Smooth muscle cell (in vitro differentiated cells): ENCODE measurements at regions not wholly inside any gene's neighbourhood (a gene's known extent, or its start where the extent isn't known, plus 50 kb on each side); places are given as distances from the start of the nearest gene placed in this dataset.

Experiments used
- DNase-seq: peaks from one replicate; lab custom pipeline; 2025; ENCODE audit not compliant: unreplicated experiment; lab: John Stamatoyannopoulos, UW
- H2AFZ ChIP-seq: fragments of 200-600 bp; sonication (generic); 2 replicates; pipeline ENCODE4 v1.6.0; 2016; ENCODE audit warnings: antibody characterized with exemption, low read depth, mild to moderate bottlenecking
- H3F3A ChIP-seq: fragments of 200-600 bp; sonication (generic); 2 replicates; pipeline ENCODE4 v1.6.0; 2017; ENCODE audit warnings: antibody characterized with exemption, low read depth
- H3K27ac ChIP-seq: fragments of 200-600 bp; sonication (generic); 2 replicates; pipeline ENCODE4 v1.5.1; 2016; ENCODE audit warnings: low read depth, mild to moderate bottlenecking
- H3K27me3 ChIP-seq: fragments of 200-600 bp; sonication (generic); 2 replicates; pipeline ENCODE4 v1.6.1; 2016; ENCODE audit warnings: low read depth, mild to moderate bottlenecking
- H3K36me3 ChIP-seq: fragments of 200-600 bp; sonication (generic); 2 replicates; pipeline ENCODE4 v1.5.1; 2016; ENCODE audit warnings: low read depth
- H3K4me1 ChIP-seq: fragments of 200-600 bp; sonication (generic); 2 replicates; pipeline ENCODE4 v1.5.1; 2016; ENCODE audit warnings: low read depth
- H3K4me2 ChIP-seq: fragments of 200-600 bp; sonication (generic); 2 replicates; pipeline ENCODE4 v1.6.0; 2016; ENCODE audit warnings: mild to moderate bottlenecking
- H3K4me3 ChIP-seq: fragments of 200-600 bp; sonication (generic); 2 replicates; pipeline ENCODE4 v1.5.1; 2016; ENCODE audit warnings: mild to moderate bottlenecking
- H3K79me2 ChIP-seq: fragments of 200-600 bp; sonication (generic); 2 replicates; pipeline ENCODE4 v1.6.0; 2016; ENCODE audit warnings: low read depth, mild to moderate bottlenecking
- H3K9ac ChIP-seq: fragments of 200-600 bp; sonication (generic); 2 replicates; pipeline ENCODE4 v1.6.0; 2016; ENCODE audit warnings: low read depth
- H3K9me3 ChIP-seq: fragments of 200-600 bp; sonication (generic); replicated peaks from 2 replicates; pipeline ENCODE4 v1.5.1; 2016; ENCODE audit warnings: low read depth
- H4K20me1 ChIP-seq: fragments of 200-600 bp; sonication (generic); 2 replicates; pipeline ENCODE4 v1.6.0; 2016; ENCODE audit warnings: low read depth
- WGBS: methylation state at CpG from one replicate; pipeline ENCODE4 v1.1.7; 2016; ENCODE audit warnings: low lambda C conversion rate; 5-methylcytosine and 5-hydroxymethylcytosine counted together
- TF ChIP-seq, protein P1 (sequence below): fragments of 200-600 bp; sonication (generic); IDR thresholded peaks from 2 replicates; pipeline ENCODE4 v1.5.1; 2017; ENCODE audit warnings: borderline replicate concordance, mild to moderate bottlenecking, antibody characterized with exemption; ENCODE audit not compliant: insufficient read depth, poor library complexity, severe bottlenecking

DNA sequence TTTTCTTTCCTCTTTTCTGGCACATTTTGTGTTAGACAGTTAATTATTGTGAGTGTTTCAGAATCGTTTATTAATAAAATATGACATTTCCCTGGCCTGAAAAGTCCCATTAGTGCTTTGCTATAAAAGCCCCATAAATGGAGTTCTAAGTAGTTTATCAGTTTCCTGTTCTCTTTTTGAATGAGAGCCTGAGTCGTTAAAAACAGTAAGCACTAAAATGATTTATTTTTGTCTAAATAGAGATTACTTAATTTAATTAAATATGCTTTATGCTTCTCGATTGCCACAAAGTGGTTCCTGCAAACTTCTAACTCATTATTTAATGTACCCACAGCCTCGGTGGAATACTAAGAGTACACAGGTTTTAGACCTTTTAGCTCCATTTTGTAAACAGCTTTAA lies 577.9 kb downstream of the C6orf118 start:
- Histone ChIP-seq H3K4me2 (no peak overlapping the region), H3K27me3 (no peaks in the 10 kb centered on the region), H3K4me3 (no peak overlapping the region), H3K79me2 (no peaks in the 10 kb centered on the region), H3K27ac (no peak overlapping the region), H3K4me1 (no peaks in the 10 kb centered on the region), H3K9me3 (no peaks in the 10 kb centered on the region), H2AFZ (no peak overlapping the region), H3F3A (no peaks in the 10 kb centered on the region), H3K9ac (no peak overlapping the region), H4K20me1 (no peaks in the 10 kb centered on the region), H3K36me3 (no peaks in the 10 kb centered on the region)
- 71% methylated on average over 4 of the region's 4 CpGs for WGBS
- TF ChIP-seq, protein P1, sequence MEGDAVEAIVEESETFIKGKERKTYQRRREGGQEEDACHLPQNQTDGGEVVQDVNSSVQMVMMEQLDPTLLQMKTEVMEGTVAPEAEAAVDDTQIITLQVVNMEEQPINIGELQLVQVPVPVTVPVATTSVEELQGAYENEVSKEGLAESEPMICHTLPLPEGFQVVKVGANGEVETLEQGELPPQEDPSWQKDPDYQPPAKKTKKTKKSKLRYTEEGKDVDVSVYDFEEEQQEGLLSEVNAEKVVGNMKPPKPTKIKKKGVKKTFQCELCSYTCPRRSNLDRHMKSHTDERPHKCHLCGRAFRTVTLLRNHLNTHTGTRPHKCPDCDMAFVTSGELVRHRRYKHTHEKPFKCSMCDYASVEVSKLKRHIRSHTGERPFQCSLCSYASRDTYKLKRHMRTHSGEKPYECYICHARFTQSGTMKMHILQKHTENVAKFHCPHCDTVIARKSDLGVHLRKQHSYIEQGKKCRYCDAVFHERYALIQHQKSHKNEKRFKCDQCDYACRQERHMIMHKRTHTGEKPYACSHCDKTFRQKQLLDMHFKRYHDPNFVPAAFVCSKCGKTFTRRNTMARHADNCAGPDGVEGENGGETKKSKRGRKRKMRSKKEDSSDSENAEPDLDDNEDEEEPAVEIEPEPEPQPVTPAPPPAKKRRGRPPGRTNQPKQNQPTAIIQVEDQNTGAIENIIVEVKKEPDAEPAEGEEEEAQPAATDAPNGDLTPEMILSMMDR: no peak
- no peak for DNase-seq

DNA sequence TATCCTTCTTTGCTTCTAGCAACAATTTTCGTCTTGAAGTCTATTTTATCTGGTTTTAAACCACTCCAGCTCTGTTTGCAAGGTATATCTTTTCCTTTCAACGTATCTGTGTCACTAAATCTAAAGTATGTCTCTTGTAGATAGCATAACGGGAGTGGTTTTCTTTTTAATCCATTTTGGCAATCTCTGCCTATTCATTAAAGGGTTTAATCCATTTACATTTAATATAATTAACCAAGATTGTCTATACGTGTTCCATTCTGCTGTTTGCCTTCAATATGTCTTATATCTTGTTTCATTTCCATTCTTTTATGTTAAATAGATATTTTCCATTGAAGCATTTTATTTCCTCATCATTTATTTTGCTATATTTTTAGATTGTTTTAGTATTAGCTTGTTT lies 587.9 kb downstream of the C6orf118 start:
- Histone ChIP-seq H3F3A (no peaks in the 10 kb centered on the region), H3K9ac (no peak overlapping the region), H3K27me3 (no peaks in the 10 kb centered on the region), H3K4me3 (no peak overlapping the region), H2AFZ (no peak overlapping the region), H3K4me2 (no peak overlapping the region), H3K79me2 (no peaks in the 10 kb centered on the region), H3K27ac (no peak overlapping the region), H3K36me3 (no peaks in the 10 kb centered on the region), H3K4me1 (no peaks in the 10 kb centered on the region), H4K20me1 (no peaks in the 10 kb centered on the region), H3K9me3 (peaks cover 3% of the 10 kb centered on the region)
- TF ChIP-seq, protein P1: no peak
- WGBS: 80% methylated on average over 4 of the region's 4 CpGs
- no peak for DNase-seq

DNA sequence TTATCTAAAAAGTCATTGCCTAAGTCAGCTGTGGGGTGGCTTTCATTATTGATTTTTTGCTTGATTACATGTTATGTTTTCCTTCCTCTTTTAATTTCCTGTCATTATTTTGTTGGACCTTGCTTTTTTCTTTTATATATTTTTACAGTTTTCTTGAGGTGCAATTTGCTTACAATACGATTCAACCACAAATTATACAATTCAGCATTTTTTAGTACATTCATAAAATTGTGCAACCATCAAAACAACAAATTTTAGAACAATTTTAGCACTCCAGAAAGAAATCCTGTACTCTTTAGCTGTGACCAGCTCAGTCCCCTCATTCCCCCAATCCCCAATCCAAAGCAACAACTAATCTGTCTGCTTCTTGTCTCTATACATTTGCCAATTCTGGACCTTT lies 608.9 kb downstream of the C6orf118 start:
- Histone ChIP-seq H2AFZ (no peak overlapping the region), H3K4me3 (no peak overlapping the region), H4K20me1 (no peaks in the 10 kb centered on the region), H3K9me3 (no peaks in the 10 kb centered on the region), H3K27ac (no peak overlapping the region), H3K4me1 (no peaks in the 10 kb centered on the region), H3K79me2 (no peaks in the 10 kb centered on the region), H3K27me3 (no peaks in the 10 kb centered on the region), H3F3A (no peaks in the 10 kb centered on the region), H3K4me2 (no peak overlapping the region), H3K36me3 (no peaks in the 10 kb centered on the region), H3K9ac (no peak overlapping the region)
- TF ChIP-seq, protein P1: no peak
- WGBS: 74% methylated on average over 1 of the region's 1 CpG
- DNase-seq: no peak

DNA sequence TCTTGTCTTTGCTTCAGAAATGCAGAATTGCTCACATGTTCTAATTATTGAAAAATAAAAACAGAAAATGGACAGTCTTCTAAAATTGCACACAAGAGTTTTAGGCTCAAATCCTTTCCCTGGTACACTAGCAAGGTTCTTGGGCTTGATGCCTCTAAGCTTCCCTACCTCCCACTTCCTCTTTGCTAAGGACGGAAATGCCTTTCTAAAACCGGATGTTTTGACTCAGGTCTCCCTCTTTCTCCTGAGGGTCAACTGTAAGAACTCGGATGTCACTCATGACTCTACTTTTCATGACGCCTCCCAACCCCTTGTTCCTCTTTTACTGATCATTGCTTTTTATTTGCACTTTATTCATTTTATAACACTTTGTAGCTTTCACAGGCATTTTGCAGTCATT lies 613.5 kb downstream of the C6orf118 start:
- Histone ChIP-seq H3K79me2 (no peaks in the 10 kb centered on the region), H4K20me1 (no peaks in the 10 kb centered on the region), H3K36me3 (no peaks in the 10 kb centered on the region), H3K27ac (no peak overlapping the region), H3K27me3 (no peaks in the 10 kb centered on the region), H3K9ac (no peak overlapping the region), H3K9me3 (no peaks in the 10 kb centered on the region), H3F3A (no peaks in the 10 kb centered on the region), H2AFZ (no peak overlapping the region), H3K4me3 (no peak overlapping the region), H3K4me1 (peaks cover 22% of the 10 kb centered on the region), H3K4me2 (no peak overlapping the region)
- TF ChIP-seq, protein P1: no peak
- no peak for DNase-seq
- 93% methylated on average over 4 of the region's 4 CpGs for WGBS
